Testis (tissue), 2 donors: ENCODE measurements at regions not wholly inside any gene's neighbourhood (a gene's known extent, or its start where the extent isn't known, plus 50 kb on each side); places are given as distances from the start of the nearest gene placed in this dataset.
A peak's percentile ranks its signal among the peaks of the same experiment; 100 is the strongest.

Source experiments
- DNase-seq: peaks from one replicate; pipeline ENCODE4 v3.0.0-alpha.2; 2019
- H3K27ac ChIP-seq, 2 donors: fragments of 200-600 bp; sonication (generic); one replicate each; pipeline ENCODE4 v1.5.1; 2019
- H3K27me3 ChIP-seq: fragments of 200-600 bp; sonication (generic); one replicate; pipeline ENCODE4 v1.5.1; 2019
- H3K36me3 ChIP-seq: fragments of 200-600 bp; sonication (generic); one replicate; pipeline ENCODE4 v1.5.1; 2017; ENCODE audit warnings: low read depth; ENCODE audit errors: missing control alignments
- H3K4me1 ChIP-seq: fragments of 200-600 bp; sonication (generic); one replicate; pipeline ENCODE4 v1.5.1; 2019
- H3K4me3 ChIP-seq, 2 donors: fragments of 200-600 bp; sonication (generic); one replicate each; pipeline ENCODE4 v1.5.1; 2017 to 2019
- H3K9me3 ChIP-seq: fragments of 200-600 bp; sonication (generic); one replicate; pipeline ENCODE4 v1.5.1; 2017
- CTCF ChIP-seq, 3 experiments: fragments of 450-650 bp in 2 of 3; fragments of 200-600 bp in 1 of 3; sonication (generic) in 1 of 3; IDR thresholded peaks; one replicate each; pipeline ENCODE4 v1.5.1; 2016 to 2019; ENCODE audit warnings: antibody characterized with exemption in 3 of 3, mild to moderate bottlenecking in 2 of 3, moderate library complexity in 1 of 3
- POLR2A ChIP-seq: fragments of 450-650 bp; IDR thresholded peaks from one replicate; pipeline ENCODE4 v1.6.1; 2017; ENCODE audit warnings: antibody characterized with exemption, mild to moderate bottlenecking, moderate library complexity
- WGBS, 2 donors: methylation state at CpG; one replicate each; pipeline ENCODE4 v1.1.5; 2018; 5-methylcytosine and 5-hydroxymethylcytosine counted together
- intact Hi-C: fragments of 100-400 bp; cut with DNase I; formaldehyde crosslinking; loops from one replicate; pipeline ENCODE4 v1.15.1; 2023; ENCODE audit warnings: low total_unique reads

GRCh38 chr12:98274430-98275130, 240.8 kb upstream of the TMPO start:
- WGBS, 2 donors = 77 to 88% methylated on average over 5 of the region's 5 CpGs
- intact Hi-C loops = no loop called here
- TF ChIP-seq POLR2A = no peak
- TF ChIP-seq CTCF (IDR thresholded peaks at IDR 0.05) = no peak
- no peaks in the 10 kb centered on the region for H3K4me1 ChIP-seq
- no peaks in the 10 kb centered on the region for H3K36me3 ChIP-seq
- no peaks in the 10 kb centered on the region for H3K27me3 ChIP-seq
- no peaks in the 10 kb centered on the region for H3K9me3 ChIP-seq
- H3K27ac ChIP-seq = no peak overlapping the region
- no peak overlapping the region for H3K4me3 ChIP-seq
- no peak for DNase-seq

GRCh38 chr12:98275131-98275475, 240.3 kb upstream of the TMPO start:
- intact Hi-C loops = no loop called here
- TF ChIP-seq CTCF (IDR thresholded peaks at IDR 0.05) = no peak
- no peak for TF ChIP-seq POLR2A
- 92 to 94% methylated on average over 4 of the region's 4 CpGs for WGBS, 2 donors
- no peaks in the 10 kb centered on the region for H3K27me3 ChIP-seq
- no peak overlapping the region for H3K27ac ChIP-seq
- no peak overlapping the region for H3K4me3 ChIP-seq
- no peaks in the 10 kb centered on the region for H3K4me1 ChIP-seq
- H3K9me3 ChIP-seq = no peaks in the 10 kb centered on the region
- no peak for DNase-seq
- H3K36me3 ChIP-seq = no peaks in the 10 kb centered on the region

- no peak for DNase-seq
- Histone ChIP-seq H3K27ac (no peak overlapping the region), H3K27me3 (no peaks in the 10 kb centered on the region), H3K36me3 (no peaks in the 10 kb centered on the region), H3K4me1 (no peaks in the 10 kb centered on the region), H3K4me3 (no peak overlapping the region), H3K9me3 (no peaks in the 10 kb centered on the region)
- intact Hi-C loops = no loop called here
- WGBS, 2 donors = 46 to 60% methylated on average over 6 of the region's 6 CpGs
- TF ChIP-seq CTCF (IDR thresholded peaks at IDR 0.05) = no peak
- no peak for TF ChIP-seq POLR2A
These were observed 235.2 kb upstream of the TMPO start for GRCh38 chr12:98280152-98280551.

- H3K4me3 ChIP-seq = no peak overlapping the region
- H3K36me3 ChIP-seq = no peaks in the 10 kb centered on the region
- H3K4me1 ChIP-seq = no peaks in the 10 kb centered on the region
- H3K9me3 ChIP-seq = no peaks in the 10 kb centered on the region
- TF ChIP-seq POLR2A (no peak), CTCF (IDR thresholded peaks at IDR 0.05) (no peak)
- DNase-seq = no peak
- WGBS, 2 donors = 76 to 80% methylated on average over 7 of the region's 7 CpGs
- H3K27me3 ChIP-seq = no peaks in the 10 kb centered on the region
- intact Hi-C loops = no loop called here
- no peak overlapping the region for H3K27ac ChIP-seq
These were observed 234.8 kb upstream of the TMPO start for GRCh38 chr12:98280621-98281020.

- peak overlapping the region in 1 of 2 donors; percentile 24 for H3K27ac ChIP-seq
- peaks cover 6% of the 10 kb centered on the region for H3K4me1 ChIP-seq
- no peaks in the 10 kb centered on the region for H3K9me3 ChIP-seq
- no peaks in the 10 kb centered on the region for H3K27me3 ChIP-seq
- intact Hi-C loops = no loop called here
- no peak overlapping the region for H3K4me3 ChIP-seq
- 37 to 55% methylated on average over 4 of the region's 4 CpGs for WGBS, 2 donors
- peak; percentile 20 for DNase-seq
- no peak for TF ChIP-seq POLR2A
- H3K36me3 ChIP-seq = no peaks in the 10 kb centered on the region
These were observed 223.6 kb upstream of the TMPO start for GRCh38 chr12:98291828-98292227.
